HepG2 (cell line): ENCODE measurements at regions not wholly inside any gene's neighbourhood (a gene's known extent, or its start where the extent isn't known, plus 50 kb on each side); places are given as distances from the start of the nearest gene placed in this dataset.

Experiments
- ARHGAP35 ChIP-seq: sonication (generic); formaldehyde crosslinking; IDR thresholded peaks from 2 replicates; pipeline ENCODE4 v1.9.0; 2022; ENCODE audit warnings: mild to moderate bottlenecking, inconsistent platforms, moderate library complexity, missing genetic modification reagents, borderline replicate concordance
- CTCF ChIP-seq: sonication (generic); formaldehyde crosslinking; IDR thresholded peaks from 2 replicates; pipeline ENCODE4 v1.5.0; 2020; ENCODE audit warnings: mild to moderate bottlenecking, missing genetic modification reagents, moderate library complexity
- HDAC2 ChIP-seq: sonication (generic); formaldehyde crosslinking; IDR thresholded peaks from 2 replicates; pipeline ENCODE4 v1.4.0; 2020; ENCODE audit warnings: missing genetic modification reagents
- MXI1 ChIP-seq: IDR thresholded peaks from 3 replicates; pipeline ENCODE4 v1.6.1; 2012; ENCODE audit warnings: low read depth, low read length, inconsistent platforms, borderline replicate concordance
- NONO ChIP-seq, 2 experiments: fragments of 450-650 bp in 1 of 2; sonication (generic) in 1 of 2; formaldehyde crosslinking in 1 of 2; IDR thresholded peaks in 1 of 2; conservative IDR thresholded peaks in 1 of 2; 2 replicates each; pipeline versions ENCODE4 v1.6.1 to v1.8.0; 2017 to 2022; ENCODE audit warnings: mild to moderate bottlenecking in 1 of 2, missing genetic modification reagents in 1 of 2, moderate library complexity in 1 of 2
- RNF2 ChIP-seq: fragments of 450-650 bp; conservative IDR thresholded peaks from 2 replicates; pipeline ENCODE4 v1.6.1; 2016; ENCODE audit warnings: low read depth
- ZNF431 ChIP-seq: sonication (generic); formaldehyde crosslinking; IDR thresholded peaks from 2 replicates; pipeline ENCODE4 v1.9.0; 2022; ENCODE audit warnings: missing genetic modification reagents, low read depth, mild to moderate bottlenecking, borderline replicate concordance
- ZNF556 ChIP-seq: sonication (generic); formaldehyde crosslinking; IDR thresholded peaks from 2 replicates; pipeline ENCODE4 v1.4.0; 2020; ENCODE audit warnings: mild to moderate bottlenecking, missing genetic modification reagents, borderline replicate concordance
- TF ChIP-seq, protein P1 (sequence below): sonication (generic); formaldehyde crosslinking; conservative IDR thresholded peaks from 2 replicates; pipeline ENCODE4 v1.4.0; 2020; ENCODE audit warnings: mild to moderate bottlenecking, missing genetic modification reagents, moderate library complexity

GRCh38 chr4:31194823-31195222 lies 474.7 kb downstream of the PCDH7 start:
- TF ChIP-seq ZNF556 (CRISPR knock-in tag) (no peak), HDAC2 (CRISPR knock-in tag) (no peak), CTCF (CRISPR knock-in tag) (no peak), MXI1 (no peak), RNF2 (no peak), ZNF431 (CRISPR knock-in tag) (no peak), ARHGAP35 (no peak), NONO (IDR thresholded peaks at IDR 0.05) (no peak), NONO (CRISPR knock-in tag; conservative IDR thresholded peaks at IDR 0.05) (no peak)
- TF ChIP-seq, protein P1, sequence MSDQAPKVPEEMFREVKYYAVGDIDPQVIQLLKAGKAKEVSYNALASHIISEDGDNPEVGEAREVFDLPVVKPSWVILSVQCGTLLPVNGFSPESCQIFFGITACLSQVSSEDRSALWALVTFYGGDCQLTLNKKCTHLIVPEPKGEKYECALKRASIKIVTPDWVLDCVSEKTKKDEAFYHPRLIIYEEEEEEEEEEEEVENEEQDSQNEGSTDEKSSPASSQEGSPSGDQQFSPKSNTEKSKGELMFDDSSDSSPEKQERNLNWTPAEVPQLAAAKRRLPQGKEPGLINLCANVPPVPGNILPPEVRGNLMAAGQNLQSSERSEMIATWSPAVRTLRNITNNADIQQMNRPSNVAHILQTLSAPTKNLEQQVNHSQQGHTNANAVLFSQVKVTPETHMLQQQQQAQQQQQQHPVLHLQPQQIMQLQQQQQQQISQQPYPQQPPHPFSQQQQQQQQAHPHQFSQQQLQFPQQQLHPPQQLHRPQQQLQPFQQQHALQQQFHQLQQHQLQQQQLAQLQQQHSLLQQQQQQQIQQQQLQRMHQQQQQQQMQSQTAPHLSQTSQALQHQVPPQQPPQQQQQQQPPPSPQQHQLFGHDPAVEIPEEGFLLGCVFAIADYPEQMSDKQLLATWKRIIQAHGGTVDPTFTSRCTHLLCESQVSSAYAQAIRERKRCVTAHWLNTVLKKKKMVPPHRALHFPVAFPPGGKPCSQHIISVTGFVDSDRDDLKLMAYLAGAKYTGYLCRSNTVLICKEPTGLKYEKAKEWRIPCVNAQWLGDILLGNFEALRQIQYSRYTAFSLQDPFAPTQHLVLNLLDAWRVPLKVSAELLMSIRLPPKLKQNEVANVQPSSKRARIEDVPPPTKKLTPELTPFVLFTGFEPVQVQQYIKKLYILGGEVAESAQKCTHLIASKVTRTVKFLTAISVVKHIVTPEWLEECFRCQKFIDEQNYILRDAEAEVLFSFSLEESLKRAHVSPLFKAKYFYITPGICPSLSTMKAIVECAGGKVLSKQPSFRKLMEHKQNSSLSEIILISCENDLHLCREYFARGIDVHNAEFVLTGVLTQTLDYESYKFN (CRISPR knock-in tag): no peak
